ENCODE measurements at regions not wholly inside any gene's neighbourhood (a gene's known extent, or its start where the extent isn't known, plus 50 kb on each side); places are given as distances from the start of the nearest gene placed in this dataset.
A peak's percentile ranks its signal among the peaks of the same experiment; 100 is the strongest.

GRCh38 chr9:88775559-88775958, 215.7 kb upstream of the S1PR3 start:
- no peak overlapping the region for H2BK12ac ChIP-seq (ENCODE audit: insufficient read length, low read depth, low read length)
- H3K79me2 ChIP-seq (ENCODE audit: insufficient read depth, low read length), result no peaks in the 10 kb centered on the region
- no peak overlapping the region for H4K91ac ChIP-seq (ENCODE audit: insufficient read length, low read depth, low read length)
- no peak overlapping the region for H2BK5ac ChIP-seq (ENCODE audit: insufficient read length, low read length)
- Mint-ChIP-seq H3K4me3 (no peak overlapping the region), H3K27me3 (ENCODE audit: low read depth) (no peaks in the 10 kb centered on the region), H3K4me1 (peaks cover 3 to 4% of the 10 kb centered on the region in 2 experiments), H3K9me3 (no peaks in the 10 kb centered on the region), H3K27ac (no peak overlapping the region), H3K36me3 (ENCODE audit: insufficient read depth in 1 of 3, low read depth in 3 of 3) (no peaks in the 10 kb centered on the region)
- H2BK20ac ChIP-seq (ENCODE audit: low read depth, low read length, poor library complexity, severe bottlenecking), result no peak overlapping the region
- H3K4ac ChIP-seq (ENCODE audit: low read depth, low read length), result no peak overlapping the region
- no peaks in the 10 kb centered on the region for H4K20me1 ChIP-seq (ENCODE audit: control insufficient read depth, insufficient read depth, insufficient read length)
- WGBS (ENCODE audit: extremely low coverage, insufficient read length, low lambda C conversion rate), result no CpG with 5 or more reads among the region's 6 CpGs
- H3K4me1 ChIP-seq (ENCODE audit: insufficient read depth, low read length), result no peaks in the 10 kb centered on the region
- H3K56ac ChIP-seq (ENCODE audit: insufficient read length, low read depth, low read length), result no peak overlapping the region
- H3K23me2 ChIP-seq (ENCODE audit: insufficient read length, low read depth, low read length, poor library complexity, severe bottlenecking), result no peaks in the 10 kb centered on the region
- DNase-seq, result no peak
- no peaks in the 10 kb centered on the region for H3K9me3 ChIP-seq (ENCODE audit: control insufficient read depth, low read depth, low read length)
- no peak overlapping the region for H3K27ac ChIP-seq (ENCODE audit: insufficient read length, low read depth, low read length)
- peak overlapping the region; percentile 75; the same call in 1 of the 2 replicates for H3K14ac ChIP-seq (ENCODE audit: insufficient read depth, low read length)
- H2BK120ac ChIP-seq (ENCODE audit: low read depth, low read length, poor library complexity, severe bottlenecking), result no peak overlapping the region
- no peak overlapping the region for H3K9ac ChIP-seq (ENCODE audit: extremely low read depth, insufficient read length, low read length)
- H3K27me3 ChIP-seq (ENCODE audit: insufficient read depth, low read length), result no peaks in the 10 kb centered on the region
- H2AFZ ChIP-seq (ENCODE audit: low read length), result no peak overlapping the region
- no peak overlapping the region for H3K23ac ChIP-seq (ENCODE audit: insufficient read length, low read depth, low read length)
- H3T11ph ChIP-seq (ENCODE audit: low read length), result no peak overlapping the region
- H3K18ac ChIP-seq (ENCODE audit: insufficient read length, low read depth, low read length), result no peak overlapping the region
- H3K79me1 ChIP-seq (ENCODE audit: insufficient read depth, low read depth, low read length, poor library complexity, severe bottlenecking), result no peaks in the 10 kb centered on the region
- no peak overlapping the region for H3K4me2 ChIP-seq (ENCODE audit: insufficient read depth, insufficient read length, low read length)
- H4K8ac ChIP-seq (replicated peaks; ENCODE audit: insufficient read length, low read depth, low read length), result no peak overlapping the region
- TF ChIP-seq, protein P1, sequence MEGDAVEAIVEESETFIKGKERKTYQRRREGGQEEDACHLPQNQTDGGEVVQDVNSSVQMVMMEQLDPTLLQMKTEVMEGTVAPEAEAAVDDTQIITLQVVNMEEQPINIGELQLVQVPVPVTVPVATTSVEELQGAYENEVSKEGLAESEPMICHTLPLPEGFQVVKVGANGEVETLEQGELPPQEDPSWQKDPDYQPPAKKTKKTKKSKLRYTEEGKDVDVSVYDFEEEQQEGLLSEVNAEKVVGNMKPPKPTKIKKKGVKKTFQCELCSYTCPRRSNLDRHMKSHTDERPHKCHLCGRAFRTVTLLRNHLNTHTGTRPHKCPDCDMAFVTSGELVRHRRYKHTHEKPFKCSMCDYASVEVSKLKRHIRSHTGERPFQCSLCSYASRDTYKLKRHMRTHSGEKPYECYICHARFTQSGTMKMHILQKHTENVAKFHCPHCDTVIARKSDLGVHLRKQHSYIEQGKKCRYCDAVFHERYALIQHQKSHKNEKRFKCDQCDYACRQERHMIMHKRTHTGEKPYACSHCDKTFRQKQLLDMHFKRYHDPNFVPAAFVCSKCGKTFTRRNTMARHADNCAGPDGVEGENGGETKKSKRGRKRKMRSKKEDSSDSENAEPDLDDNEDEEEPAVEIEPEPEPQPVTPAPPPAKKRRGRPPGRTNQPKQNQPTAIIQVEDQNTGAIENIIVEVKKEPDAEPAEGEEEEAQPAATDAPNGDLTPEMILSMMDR (conservative IDR thresholded peaks at IDR 0.05), result no peak
- no peak overlapping the region for H2AK5ac ChIP-seq (ENCODE audit: insufficient read length, low read length)
- H4K5ac ChIP-seq (ENCODE audit: insufficient read length, low read depth, low read length), result no peak overlapping the region
- no peak overlapping the region for H2BK15ac ChIP-seq (ENCODE audit: low read depth, low read length)

All from H9 (cell line).